ENCODE measurements at regions not wholly inside any gene's neighbourhood (a gene's known extent, or its start where the extent isn't known, plus 50 kb on each side); places are given as distances from the start of the nearest gene placed in this dataset.

GRCh38 chr2:173808718-173809117 lies 156.5 kb downstream of the SP3 start:
- H3K27me3 Mint-ChIP-seq, result no peaks in the 10 kb centered on the region
- no peaks in the 10 kb centered on the region for H3K4me1 Mint-ChIP-seq (ENCODE audit: unreplicated experiment)
- H3K9me3 Mint-ChIP-seq, result no peaks in the 10 kb centered on the region
- H3K36me3 Mint-ChIP-seq, result no peaks in the 10 kb centered on the region
- no peak for TF ChIP-seq CTCF (conservative IDR thresholded peaks at IDR 0.05)
- no peak for DNase-seq (ENCODE audit: extremely low spot score, unreplicated experiment)
- no peak overlapping the region for H3K27ac Mint-ChIP-seq
- H3K4me3 Mint-ChIP-seq, result no peak overlapping the region

- H3K27ac Mint-ChIP-seq, result no peak overlapping the region
- no peak for TF ChIP-seq CTCF (conservative IDR thresholded peaks at IDR 0.05)
- H3K4me1 Mint-ChIP-seq (ENCODE audit: unreplicated experiment), result no peaks in the 10 kb centered on the region
- no peak for DNase-seq (ENCODE audit: extremely low spot score, unreplicated experiment)
- no peak overlapping the region for H3K4me3 Mint-ChIP-seq
- peaks cover 3% of the 10 kb centered on the region for H3K27me3 Mint-ChIP-seq
- no peaks in the 10 kb centered on the region for H3K36me3 Mint-ChIP-seq
- no peaks in the 10 kb centered on the region for H3K9me3 Mint-ChIP-seq
These were observed 152.9 kb downstream of the SP3 start for GRCh38 chr2:173812321-173812720.

- Mint-ChIP-seq H3K27ac (no peak overlapping the region), H3K36me3 (no peaks in the 10 kb centered on the region), H3K27me3 (peaks cover 3% of the 10 kb centered on the region), H3K4me3 (no peak overlapping the region), H3K9me3 (no peaks in the 10 kb centered on the region), H3K4me1 (ENCODE audit: unreplicated experiment) (no peaks in the 10 kb centered on the region)
- DNase-seq (ENCODE audit: extremely low spot score, unreplicated experiment), result no peak
- TF ChIP-seq CTCF (conservative IDR thresholded peaks at IDR 0.05), result no peak
These were observed 150.9 kb downstream of the SP3 start for GRCh38 chr2:173814306-173814705.

GRCh38 chr2:173815772-173816171 lies 149.4 kb downstream of the SP3 start:
- no peaks in the 10 kb centered on the region for H3K9me3 Mint-ChIP-seq
- H3K4me3 Mint-ChIP-seq, result no peak overlapping the region
- no peaks in the 10 kb centered on the region for H3K36me3 Mint-ChIP-seq
- no peaks in the 10 kb centered on the region for H3K4me1 Mint-ChIP-seq (ENCODE audit: unreplicated experiment)
- no peak for DNase-seq (ENCODE audit: extremely low spot score, unreplicated experiment)
- TF ChIP-seq CTCF (conservative IDR thresholded peaks at IDR 0.05), result no peak
- H3K27ac Mint-ChIP-seq, result no peak overlapping the region
- peaks cover 3% of the 10 kb centered on the region for H3K27me3 Mint-ChIP-seq

GRCh38 chr2:173817582-173817981 lies 147.6 kb downstream of the SP3 start:
- H3K27ac Mint-ChIP-seq, result no peak overlapping the region
- peaks cover 7% of the 10 kb centered on the region for H3K27me3 Mint-ChIP-seq
- TF ChIP-seq CTCF (conservative IDR thresholded peaks at IDR 0.05), result no peak
- H3K4me1 Mint-ChIP-seq (ENCODE audit: unreplicated experiment), result no peaks in the 10 kb centered on the region
- H3K9me3 Mint-ChIP-seq, result no peaks in the 10 kb centered on the region
- DNase-seq (ENCODE audit: extremely low spot score, unreplicated experiment), result no peak
- H3K4me3 Mint-ChIP-seq, result no peak overlapping the region
- H3K36me3 Mint-ChIP-seq, result no peaks in the 10 kb centered on the region

GRCh38 chr2:173818285-173818684 lies 146.9 kb downstream of the SP3 start:
- H3K36me3 Mint-ChIP-seq, result no peaks in the 10 kb centered on the region
- H3K9me3 Mint-ChIP-seq, result no peaks in the 10 kb centered on the region
- peaks cover 7% of the 10 kb centered on the region for H3K27me3 Mint-ChIP-seq
- no peak overlapping the region for H3K4me3 Mint-ChIP-seq
- no peak for TF ChIP-seq CTCF (conservative IDR thresholded peaks at IDR 0.05)
- no peaks in the 10 kb centered on the region for H3K4me1 Mint-ChIP-seq (ENCODE audit: unreplicated experiment)
- DNase-seq (ENCODE audit: extremely low spot score, unreplicated experiment), result no peak
- H3K27ac Mint-ChIP-seq, result no peak overlapping the region

Measured in type B pancreatic cell (in vitro differentiated cells).